ENCODE measurements at regions not wholly inside any gene's neighbourhood (a gene's known extent, or its start where the extent isn't known, plus 50 kb on each side); places are given as distances from the start of the nearest gene placed in this dataset.

DNA sequence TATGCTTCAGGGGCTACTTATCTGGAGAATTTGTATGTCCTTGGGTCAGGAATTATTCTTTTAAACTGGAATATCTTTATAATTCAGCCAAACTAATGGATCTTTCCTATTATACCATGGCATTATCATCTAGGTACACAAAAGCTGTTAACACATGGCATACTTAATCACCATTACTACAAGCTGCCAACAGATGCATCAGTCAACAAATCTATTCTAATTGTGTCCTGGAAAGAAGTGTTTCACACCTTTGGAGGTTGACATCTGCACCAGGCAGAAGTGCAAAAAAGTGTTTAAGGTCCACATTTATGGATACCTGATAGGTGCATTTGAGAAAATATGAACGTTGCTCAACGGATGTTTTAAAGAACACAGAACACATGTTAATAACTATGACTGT is 470.2 kb upstream of the ADGRL2 start:
- no peaks in the 10 kb centered on the region for H3K36me3 Mint-ChIP-seq
- Histone ChIP-seq H3K4me1 (ENCODE audit: control insufficient read depth in 1 of 2, insufficient read depth in 2 of 2, low read length in 2 of 2) (no peaks in the 10 kb centered on the region), H3K4me3 (replicated peaks in 1 of 3; ENCODE audit: low read depth in 2 of 3, low read length in 3 of 3) (no peak overlapping the region), H2AFZ (ENCODE audit: insufficient read depth, low read depth, low read length, poor library complexity, severe bottlenecking) (no peak overlapping the region), H4K20me1 (ENCODE audit: insufficient read depth, low read length) (no peaks in the 10 kb centered on the region), H3K9ac (ENCODE audit: insufficient read depth, low read length, poor library complexity, severe bottlenecking) (no peak overlapping the region), H3K79me2 (ENCODE audit: insufficient read depth, low read length) (no peaks in the 10 kb centered on the region), H3K4me2 (replicated peaks; ENCODE audit: extremely low read depth, low read length, poor library complexity, severe bottlenecking) (no peak overlapping the region), H3K27me3 (ENCODE audit: control insufficient read depth in 2 of 2, insufficient read depth in 2 of 2, low read length in 2 of 2) (no peaks in the 10 kb centered on the region), H3K36me3 (replicated peaks in 1 of 2; ENCODE audit: control insufficient read depth in 1 of 2, insufficient read depth in 2 of 2, low read length in 2 of 2) (no peaks in the 10 kb centered on the region), H3K27ac (ENCODE audit: low read depth in 1 of 2, low read length in 2 of 2) (no peak overlapping the region), H3K9me3 (replicated peaks in 1 of 2; ENCODE audit: control insufficient read depth in 1 of 2, insufficient read depth in 1 of 2, low read length in 2 of 2) (no peaks in the 10 kb centered on the region)
- DNase-seq: no peak
- intact Hi-C loops (cut with micrococcal nuclease): no loop called here
- no peaks in the 10 kb centered on the region for H3K4me1 Mint-ChIP-seq
- peaks cover 0 to 3% (median 0%) of the 10 kb centered on the region in 7 donors for H3K9me3 Mint-ChIP-seq
- no peak overlapping the region for H3K27ac Mint-ChIP-seq
- H3K4me3 Mint-ChIP-seq: no peak overlapping the region
- H3K27me3 Mint-ChIP-seq (ENCODE audit: low read depth in 3 of 3): no peaks in the 10 kb centered on the region
- no CpG with 5 or more reads among the region's 2 CpGs for WGBS (ENCODE audit: insufficient coverage)
- TF ChIP-seq, protein P1, sequence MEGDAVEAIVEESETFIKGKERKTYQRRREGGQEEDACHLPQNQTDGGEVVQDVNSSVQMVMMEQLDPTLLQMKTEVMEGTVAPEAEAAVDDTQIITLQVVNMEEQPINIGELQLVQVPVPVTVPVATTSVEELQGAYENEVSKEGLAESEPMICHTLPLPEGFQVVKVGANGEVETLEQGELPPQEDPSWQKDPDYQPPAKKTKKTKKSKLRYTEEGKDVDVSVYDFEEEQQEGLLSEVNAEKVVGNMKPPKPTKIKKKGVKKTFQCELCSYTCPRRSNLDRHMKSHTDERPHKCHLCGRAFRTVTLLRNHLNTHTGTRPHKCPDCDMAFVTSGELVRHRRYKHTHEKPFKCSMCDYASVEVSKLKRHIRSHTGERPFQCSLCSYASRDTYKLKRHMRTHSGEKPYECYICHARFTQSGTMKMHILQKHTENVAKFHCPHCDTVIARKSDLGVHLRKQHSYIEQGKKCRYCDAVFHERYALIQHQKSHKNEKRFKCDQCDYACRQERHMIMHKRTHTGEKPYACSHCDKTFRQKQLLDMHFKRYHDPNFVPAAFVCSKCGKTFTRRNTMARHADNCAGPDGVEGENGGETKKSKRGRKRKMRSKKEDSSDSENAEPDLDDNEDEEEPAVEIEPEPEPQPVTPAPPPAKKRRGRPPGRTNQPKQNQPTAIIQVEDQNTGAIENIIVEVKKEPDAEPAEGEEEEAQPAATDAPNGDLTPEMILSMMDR (IDR thresholded peaks at IDR 0.05): no peak

DNA sequence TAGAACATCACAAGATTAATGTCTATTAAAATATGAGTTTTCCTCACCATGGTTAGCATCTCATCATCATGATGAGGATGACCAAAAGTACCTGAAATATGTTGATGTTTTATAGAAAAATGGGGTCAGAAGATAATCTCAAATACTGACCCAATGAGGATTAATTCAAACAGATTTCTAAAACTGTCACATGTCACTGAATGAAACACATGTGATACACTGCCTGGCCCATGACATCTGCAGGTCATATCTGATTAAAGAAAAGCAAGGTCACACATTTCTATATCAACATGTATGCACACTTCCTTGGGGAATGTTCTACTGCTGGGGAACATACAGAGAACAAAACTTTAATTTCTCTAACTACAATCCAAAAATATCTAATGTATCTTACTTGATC is 470.6 kb upstream of the ADGRL2 start:
- H3K4me1 Mint-ChIP-seq: no peaks in the 10 kb centered on the region
- Histone ChIP-seq H3K27ac (ENCODE audit: low read depth in 1 of 2, low read length in 2 of 2) (no peak overlapping the region), H3K79me2 (ENCODE audit: insufficient read depth, low read length) (no peaks in the 10 kb centered on the region), H3K9me3 (replicated peaks in 1 of 2; ENCODE audit: control insufficient read depth in 1 of 2, insufficient read depth in 1 of 2, low read length in 2 of 2) (no peaks in the 10 kb centered on the region), H3K4me2 (replicated peaks; ENCODE audit: extremely low read depth, low read length, poor library complexity, severe bottlenecking) (no peak overlapping the region), H4K20me1 (ENCODE audit: insufficient read depth, low read length) (no peaks in the 10 kb centered on the region), H3K4me1 (ENCODE audit: control insufficient read depth in 1 of 2, insufficient read depth in 2 of 2, low read length in 2 of 2) (no peaks in the 10 kb centered on the region), H3K27me3 (ENCODE audit: control insufficient read depth in 2 of 2, insufficient read depth in 2 of 2, low read length in 2 of 2) (no peaks in the 10 kb centered on the region), H3K36me3 (replicated peaks in 1 of 2; ENCODE audit: control insufficient read depth in 1 of 2, insufficient read depth in 2 of 2, low read length in 2 of 2) (no peaks in the 10 kb centered on the region), H3K9ac (ENCODE audit: insufficient read depth, low read length, poor library complexity, severe bottlenecking) (no peak overlapping the region), H2AFZ (ENCODE audit: insufficient read depth, low read depth, low read length, poor library complexity, severe bottlenecking) (no peak overlapping the region), H3K4me3 (replicated peaks in 1 of 3; ENCODE audit: low read depth in 2 of 3, low read length in 3 of 3) (no peak overlapping the region)
- no peak for DNase-seq
- intact Hi-C loops (cut with micrococcal nuclease): no loop called here
- H3K9me3 Mint-ChIP-seq: peaks cover 0 to 2% (median 0%) of the 10 kb centered on the region in 7 donors
- no peaks in the 10 kb centered on the region for H3K27me3 Mint-ChIP-seq (ENCODE audit: low read depth in 3 of 3)
- no peaks in the 10 kb centered on the region for H3K36me3 Mint-ChIP-seq
- TF ChIP-seq, protein P1 (IDR thresholded peaks at IDR 0.05): no peak
- H3K27ac Mint-ChIP-seq: no peak overlapping the region
- no peak overlapping the region for H3K4me3 Mint-ChIP-seq
